ENCODE measurements at regions not wholly inside any gene's neighbourhood (a gene's known extent, or its start where the extent isn't known, plus 50 kb on each side); places are given as distances from the start of the nearest gene placed in this dataset.

- ATAC-seq (no peak), DNase-seq (no peak)
- no peak for TF ChIP-seq CTCF (IDR thresholded peaks at IDR 0.05)
- intact Hi-C loops (cut with DNase I): no loop called here
- no peak overlapping the region for H3K4me3 ChIP-seq
- no peaks in the 10 kb centered on the region for H3K27me3 ChIP-seq (ENCODE audit: insufficient read depth in 3 of 3, low read length in 2 of 3)
- no peaks in the 10 kb centered on the region for H3K9me3 ChIP-seq
- WGBS, 3 donors: 45 to 60% (median 57%) methylated on average over 3 of the region's 3 CpGs
- no peak overlapping the region for H3K27ac ChIP-seq
- no peaks in the 10 kb centered on the region for H3K4me1 ChIP-seq
- H3K36me3 ChIP-seq (ENCODE audit: insufficient read depth in 1 of 2, low read depth in 1 of 2): no peaks in the 10 kb centered on the region
These were observed 311.0 kb downstream of the GPAM start for GRCh38 chr10:111872591-111872990.

- Histone ChIP-seq H3K9me3 (no peaks in the 10 kb centered on the region), H3K27me3 (ENCODE audit: insufficient read depth in 3 of 3, low read length in 2 of 3) (no peaks in the 10 kb centered on the region), H3K4me3 (no peak overlapping the region), H3K36me3 (ENCODE audit: insufficient read depth in 1 of 2, low read depth in 1 of 2) (no peaks in the 10 kb centered on the region), H3K27ac (no peak overlapping the region), H3K4me1 (no peaks in the 10 kb centered on the region)
- intact Hi-C loops (cut with DNase I): no loop called here
- ATAC-seq (no peak), DNase-seq (no peak)
- TF ChIP-seq CTCF (IDR thresholded peaks at IDR 0.05): no peak
- WGBS, 3 donors: 82 to 88% (median 84%) methylated on average over 4 of the region's 4 CpGs
These were observed 310.5 kb downstream of the GPAM start for GRCh38 chr10:111873041-111873440.

GRCh38 chr10:111873621-111874135 is 309.9 kb downstream of the GPAM start:
- no peak for DNase-seq
- TF ChIP-seq CTCF (IDR thresholded peaks at IDR 0.05): no peak
- intact Hi-C loops (cut with DNase I): no loop called here
- H3K4me1 ChIP-seq: no peaks in the 10 kb centered on the region
- no peaks in the 10 kb centered on the region for H3K9me3 ChIP-seq
- 62 to 66% (median 64%) methylated on average over 7 of the region's 7 CpGs for WGBS, 3 donors
- H3K36me3 ChIP-seq (ENCODE audit: insufficient read depth in 1 of 2, low read depth in 1 of 2): no peaks in the 10 kb centered on the region
- no peak overlapping the region for H3K4me3 ChIP-seq
- no peak overlapping the region for H3K27ac ChIP-seq
- ATAC-seq: no peak
- no peaks in the 10 kb centered on the region for H3K27me3 ChIP-seq (ENCODE audit: insufficient read depth in 3 of 3, low read length in 2 of 3)

DNA sequence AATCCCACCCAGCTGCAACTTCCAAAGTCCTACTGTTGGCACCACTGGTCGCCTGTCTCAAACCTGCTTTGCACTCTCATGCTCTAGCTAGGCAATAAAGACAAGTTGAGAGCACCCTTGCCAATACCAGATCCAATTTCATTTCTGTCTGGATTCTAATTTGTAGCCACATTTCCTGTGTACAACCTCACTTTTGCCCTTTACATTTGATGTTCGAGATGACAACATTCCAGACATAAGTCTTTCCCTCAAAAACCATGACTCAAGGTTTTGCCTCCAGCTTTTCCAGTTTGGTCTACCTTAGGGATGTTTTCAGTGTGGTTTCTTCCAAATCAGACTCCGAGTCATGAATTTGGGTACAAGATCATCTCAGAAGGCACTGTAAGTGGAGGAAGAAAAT is 309.0 kb downstream of the GPAM start:
- no peaks in the 10 kb centered on the region for H3K4me1 ChIP-seq
- no peak for DNase-seq
- H3K27me3 ChIP-seq (ENCODE audit: insufficient read depth in 3 of 3, low read length in 2 of 3): no peaks in the 10 kb centered on the region
- no peaks in the 10 kb centered on the region for H3K9me3 ChIP-seq
- H3K27ac ChIP-seq: no peak overlapping the region
- ATAC-seq: no peak
- no peaks in the 10 kb centered on the region for H3K36me3 ChIP-seq (ENCODE audit: insufficient read depth in 1 of 2, low read depth in 1 of 2)
- WGBS, 3 donors: 64 to 73% (median 64%) methylated on average over 3 of the region's 3 CpGs
- TF ChIP-seq CTCF (IDR thresholded peaks at IDR 0.05): no peak
- H3K4me3 ChIP-seq: no peak overlapping the region
- intact Hi-C loops (cut with DNase I): no loop called here

DNA sequence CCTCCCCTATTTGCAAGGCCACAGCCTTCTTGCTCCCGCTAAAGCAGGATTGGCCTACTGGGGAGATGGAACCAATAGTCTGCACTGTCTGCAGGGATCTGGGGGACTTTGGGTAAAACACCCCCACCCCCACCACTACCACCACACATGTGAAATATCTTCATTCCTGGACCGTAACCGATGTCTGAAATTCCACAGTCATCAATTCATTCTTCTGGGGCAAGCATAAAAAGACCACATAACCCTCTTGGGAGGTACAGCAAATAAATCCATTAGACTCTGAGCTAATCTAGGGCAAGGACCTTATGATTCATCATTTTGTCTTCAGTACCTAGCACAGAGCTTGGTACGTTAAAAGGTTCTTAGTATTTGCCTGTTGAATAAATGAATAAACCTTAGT is 307.8 kb downstream of the GPAM start:
- WGBS, 3 donors: 25 to 33% (median 32%) methylated on average over 4 of the region's 4 CpGs
- no peak for TF ChIP-seq CTCF (IDR thresholded peaks at IDR 0.05)
- Histone ChIP-seq H3K36me3 (ENCODE audit: insufficient read depth in 1 of 2, low read depth in 1 of 2) (no peaks in the 10 kb centered on the region), H3K4me1 (no peaks in the 10 kb centered on the region), H3K27ac (no peak overlapping the region), H3K9me3 (no peaks in the 10 kb centered on the region), H3K4me3 (no peak overlapping the region), H3K27me3 (ENCODE audit: insufficient read depth in 3 of 3, low read length in 2 of 3) (no peaks in the 10 kb centered on the region)
- intact Hi-C loops (cut with DNase I): no loop called here
- ATAC-seq: no peak
- no peak for DNase-seq
